GM23338 (cell line): ENCODE measurements at regions not wholly inside any gene's neighbourhood (a gene's known extent, or its start where the extent isn't known, plus 50 kb on each side); places are given as distances from the start of the nearest gene placed in this dataset.
"Not testable (repeated sequence)": the region's sequence is repeated elsewhere in the genome, so short reads cannot be mapped to it uniquely, and the experiment has no call there.

Experiments
- ATAC-seq: fragments of 200-7000 bp; cut with Tn5 transposase; 3 replicates; pipeline ENCODE4 v1.9.1; 2020
- DNase-seq: peaks from one replicate; pipeline ENCODE4 v3.0.0-alpha.2; 2015; ENCODE audit warnings: low spot score
- H2AFZ ChIP-seq: fragments of 200-600 bp; sonication (generic); 2 replicates; pipeline ENCODE4 v1.8.0; 2016; ENCODE audit warnings: antibody characterized with exemption, mild to moderate bottlenecking, moderate library complexity
- H3F3A ChIP-seq: fragments of 200-600 bp; sonication (generic); replicated peaks from 2 replicates; pipeline ENCODE4 v1.8.0; 2017; ENCODE audit warnings: antibody characterized with exemption, mixed run types, low read depth
- H3K27ac ChIP-seq: fragments of 200-600 bp; sonication (generic); 2 replicates; pipeline ENCODE4 v1.6.1; 2016; ENCODE audit warnings: low read depth
- H3K27me3 ChIP-seq: fragments of 200-600 bp; sonication (generic); 2 replicates; pipeline ENCODE4 v1.8.0; 2016; ENCODE audit warnings: mild to moderate bottlenecking, mixed run types, moderate library complexity; ENCODE audit not compliant: insufficient read depth
- H3K36me3 ChIP-seq: fragments of 200-600 bp; sonication (generic); 2 replicates; pipeline ENCODE4 v1.8.0; 2016; ENCODE audit warnings: mild to moderate bottlenecking; ENCODE audit not compliant: insufficient read depth
- H3K4me1 ChIP-seq: fragments of 200-600 bp; sonication (generic); 2 replicates; pipeline ENCODE4 v1.8.0; 2016; ENCODE audit warnings: mild to moderate bottlenecking, moderate library complexity; ENCODE audit not compliant: insufficient read depth
- H3K4me2 ChIP-seq: fragments of 200-600 bp; sonication (generic); 2 replicates; pipeline ENCODE4 v1.7.1; 2017; ENCODE audit warnings: mixed run types
- H3K4me3 ChIP-seq: fragments of 200-600 bp; sonication (generic); 2 replicates; pipeline ENCODE4 v1.6.1; 2016; ENCODE audit warnings: mixed run types
- H3K79me2 ChIP-seq: fragments of 200-600 bp; sonication (generic); replicated peaks from 2 replicates; pipeline ENCODE4 v1.8.0; 2017; ENCODE audit warnings: mild to moderate bottlenecking; ENCODE audit not compliant: insufficient read depth
- H3K9me2 ChIP-seq: fragments of 200-600 bp; sonication (generic); 2 replicates; pipeline ENCODE4 v1.8.0; 2017; ENCODE audit not compliant: insufficient read depth
- H4K20me1 ChIP-seq: fragments of 200-600 bp; sonication (generic); replicated peaks from 2 replicates; pipeline ENCODE4 v1.8.0; 2017; ENCODE audit warnings: mild to moderate bottlenecking; ENCODE audit not compliant: insufficient read depth
- H3K27ac Mint-ChIP-seq: 2 replicates; pipeline ENCODE4 v1.8.0; 2020; ENCODE audit warnings: inconsistent platforms, mild to moderate bottlenecking, moderate library complexity, mixed read lengths
- H3K27me3 Mint-ChIP-seq: 3 replicates; pipeline ENCODE4 v1.8.0; 2022; ENCODE audit warnings: low read depth, mild to moderate bottlenecking, moderate library complexity, mixed read lengths, inconsistent platforms; ENCODE audit not compliant: insufficient read depth, poor library complexity
- H3K36me3 Mint-ChIP-seq: 3 replicates; pipeline ENCODE4 v1.8.0; 2021; ENCODE audit warnings: low read depth, mild to moderate bottlenecking, inconsistent platforms, moderate library complexity, mixed read lengths
- H3K4me1 Mint-ChIP-seq: 3 replicates; pipeline ENCODE4 v1.8.0; 2020; ENCODE audit warnings: mild to moderate bottlenecking, inconsistent platforms, mixed read lengths
- H3K4me3 Mint-ChIP-seq: 3 replicates; pipeline ENCODE4 v1.8.0; 2021; ENCODE audit warnings: moderate library complexity, mild to moderate bottlenecking, inconsistent platforms, mixed read lengths
- H3K9me3 Mint-ChIP-seq: 3 replicates; pipeline ENCODE4 v1.8.0; 2020; ENCODE audit warnings: moderate library complexity, mild to moderate bottlenecking, inconsistent platforms, mixed read lengths
- CTCF ChIP-seq, 2 experiments: fragments of 200-600 bp in 1 of 2; sonication (generic) in 1 of 2; conservative IDR thresholded peaks; 2 replicates each; pipeline versions ENCODE4 v1.5.1 to v1.6.1; 2016 to 2017; ENCODE audit warnings: antibody characterized with exemption in 2 of 2, low read depth in 2 of 2, mild to moderate bottlenecking in 2 of 2, moderate library complexity in 1 of 2
- NANOG ChIP-seq: IDR thresholded peaks from 2 replicates; pipeline ENCODE4 v1.6.1; 2016; ENCODE audit warnings: antibody characterized with exemption, borderline replicate concordance
- POLR2AphosphoS5 ChIP-seq: IDR thresholded peaks from 2 replicates; pipeline ENCODE4 v1.6.1; 2016; ENCODE audit warnings: antibody characterized with exemption, low read depth
- REST ChIP-seq: IDR thresholded peaks from one replicate; pipeline ENCODE4 v1.6.1; 2018; ENCODE audit warnings: antibody characterized with exemption; ENCODE audit not compliant: unreplicated experiment
- STAT1 ChIP-seq: IDR thresholded peaks from one replicate; pipeline ENCODE4 v1.6.1; 2016; ENCODE audit warnings: antibody characterized with exemption; ENCODE audit not compliant: unreplicated experiment
- ZNF331 ChIP-seq: fragments of 250-450 bp; sonication (Bioruptor Pico); IDR thresholded peaks from 2 replicates; pipeline ENCODE4 v1.5.0; 2020; ENCODE audit warnings: low read depth, mild to moderate bottlenecking, moderate library complexity
- ZNF462 ChIP-seq: fragments of 250-450 bp; sonication (Bioruptor Pico); IDR thresholded peaks from 2 replicates; pipeline ENCODE4 v1.5.0; 2020; ENCODE audit warnings: mild to moderate bottlenecking, moderate library complexity

DNA sequence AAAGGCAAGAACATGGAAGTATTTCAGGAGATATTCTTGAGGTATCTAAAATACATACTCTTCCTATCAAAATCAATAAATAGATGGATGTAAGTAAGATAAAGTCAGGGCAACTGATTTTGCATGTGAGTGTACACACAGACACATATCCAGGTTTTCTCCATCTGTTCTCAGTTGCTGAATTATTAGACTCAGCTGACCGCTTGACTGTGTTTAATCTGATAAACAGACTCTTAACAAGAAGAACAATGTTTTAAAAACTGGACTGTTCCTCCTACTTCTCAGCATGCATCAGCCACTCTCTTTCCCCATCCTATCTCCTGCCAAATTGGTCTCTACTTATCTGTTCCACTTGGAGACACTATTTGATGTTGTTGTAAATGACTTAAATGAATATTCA is 73.5 kb downstream of the GOLGA8G start:
- H3K27ac Mint-ChIP-seq: no peak overlapping the region
- DNase-seq (no peak), ATAC-seq (no peak)
- H2AFZ ChIP-seq: no peak overlapping the region
- no peak overlapping the region for H3K4me2 ChIP-seq
- no peak overlapping the region for H3K27ac ChIP-seq
- no peak overlapping the region for H3K4me3 ChIP-seq
- no peaks in the 10 kb centered on the region for H3K9me2 ChIP-seq
- H4K20me1 ChIP-seq: no peaks in the 10 kb centered on the region
- no peak for TF ChIP-seq ZNF331 (CRISPR knock-in tag)
- no peak for TF ChIP-seq REST
- TF ChIP-seq CTCF (conservative IDR thresholded peaks at IDR 0.05; ENCODE audit: low read depth in 2 of 2): no peak
- TF ChIP-seq POLR2AphosphoS5: no peak
- TF ChIP-seq NANOG: no peak
- TF ChIP-seq STAT1: no peak
- no peak for TF ChIP-seq ZNF462 (CRISPR knock-in tag)
- no peaks in the 10 kb centered on the region for H3K36me3 ChIP-seq
- H3F3A ChIP-seq: no peaks in the 10 kb centered on the region
- H3K4me3 Mint-ChIP-seq: no peak overlapping the region
- H3K27me3 Mint-ChIP-seq: peaks cover 15% of the 10 kb centered on the region
- H3K4me1 ChIP-seq: no peaks in the 10 kb centered on the region
- 0 out of 3 replicates have a peak, but pooled peaks cover 4% of the 10 kb centered on the region for H3K4me1 Mint-ChIP-seq
- no peaks in the 10 kb centered on the region for H3K36me3 Mint-ChIP-seq
- H3K79me2 ChIP-seq: no peaks in the 10 kb centered on the region
- H3K9me3 Mint-ChIP-seq: no peaks in the 10 kb centered on the region
- H3K27me3 ChIP-seq: peaks cover 11% of the 10 kb centered on the region

- not testable (repeated sequence) for H3K9me3 Mint-ChIP-seq, ATAC-seq, H3K4me1 Mint-ChIP-seq, H3K9me2 ChIP-seq, H3K36me3 ChIP-seq, H3K4me1 ChIP-seq, H3K36me3 Mint-ChIP-seq, H3K79me2 ChIP-seq, H3K4me3 ChIP-seq, H3K4me2 ChIP-seq, H3K4me3 Mint-ChIP-seq, H3K27ac ChIP-seq, H4K20me1 ChIP-seq, H2AFZ ChIP-seq, H3K27ac Mint-ChIP-seq, H3F3A ChIP-seq
- peaks cover 11% of the 10 kb centered on the region for H3K27me3 Mint-ChIP-seq
- H3K27me3 ChIP-seq: peaks cover 11% of the 10 kb centered on the region
- DNase-seq: peak; percentile 16
Observed at GRCh38 chr15:28457396-28457932, 75.3 kb downstream of the GOLGA8G start.
